AG04450 (cell line): ENCODE measurements at regions not wholly inside any gene's neighbourhood (a gene's known extent, or its start where the extent isn't known, plus 50 kb on each side); places are given as distances from the start of the nearest gene placed in this dataset.

Experiments used
- CTCF ChIA-PET: fragments of 300-600, 350-600 bp; formaldehyde crosslinking; extraction: SDS; loops from one replicate; lab custom pipeline; 2022; ENCODE audit warnings: antibody characterized with exemption, inconsistent platforms; lab: Charles Lee
- POLR2A ChIA-PET: fragments of 350-600 bp; formaldehyde crosslinking; extraction: SDS; loops from one replicate; lab custom pipeline; 2021; ENCODE audit warnings: antibody characterized with exemption, inconsistent platforms; lab: Yijun Ruan, JAX
- DNase-seq: peaks from one replicate; pipeline ENCODE4 v3.0.0-alpha.2; 2011; ENCODE audit warnings: low read depth, low spot score
- H3K27ac ChIP-seq: one replicate; pipeline ENCODE4 v1.5.1; 2012; ENCODE audit warnings: low read depth, low read length, control low read depth
- H3K27me3 ChIP-seq: one replicate; pipeline ENCODE4 v1.6.0; 2012; ENCODE audit warnings: low read length; ENCODE audit not compliant: control insufficient read depth, insufficient read depth
- H3K4me3 ChIP-seq: 2 replicates; pipeline ENCODE4 v1.5.1; 2011; ENCODE audit warnings: mild to moderate bottlenecking, low read depth, low read length, control low read depth
- H3K9me3 ChIP-seq: 2 replicates; pipeline ENCODE4 v1.5.1; 2012; ENCODE audit warnings: low read length; ENCODE audit not compliant: control insufficient read depth, insufficient read depth
- CTCF ChIP-seq: IDR thresholded peaks from 2 replicates; pipeline ENCODE4 v1.5.1; 2011; ENCODE audit warnings: low read depth, low read length, control low read depth, inconsistent platforms

DNA sequence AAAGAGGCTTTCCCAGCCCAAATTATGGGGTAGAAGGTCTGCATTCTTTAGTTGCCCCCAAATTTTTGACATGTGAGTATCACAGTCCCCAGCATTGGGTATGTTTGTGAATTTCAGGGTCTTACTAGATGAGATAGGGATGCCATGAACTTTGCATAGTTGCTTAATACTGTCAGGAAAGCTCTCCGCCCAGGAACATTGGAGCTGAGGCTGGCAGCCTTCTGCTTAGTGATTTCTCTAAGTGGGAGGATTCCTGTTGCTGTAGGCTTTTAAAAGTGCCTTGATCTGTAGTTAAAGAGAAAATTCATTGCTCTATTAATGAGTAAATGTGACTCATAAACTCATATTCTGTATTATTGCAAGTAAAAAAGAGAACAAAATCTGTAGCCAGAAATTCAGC, 206.9 kb downstream of the CAVIN4 start:
- ChIA-PET POLR2A (no interaction called here), CTCF (no interaction called here)
- no peak overlapping the region for H3K27ac ChIP-seq
- TF ChIP-seq CTCF = no peak
- H3K27me3 ChIP-seq = no peaks in the 10 kb centered on the region
- H3K9me3 ChIP-seq = 0 out of 2 replicates have a peak, but pooled peaks cover 4% of the 10 kb centered on the region
- no peak for DNase-seq
- no peak overlapping the region for H3K4me3 ChIP-seq

- H3K27ac ChIP-seq = no peak overlapping the region
- CTCF ChIA-PET = no interaction called here
- no peak for TF ChIP-seq CTCF
- no peak for DNase-seq
- peaks cover 4% of the 10 kb centered on the region; the same call in 1 of the 2 replicates for H3K9me3 ChIP-seq
- POLR2A ChIA-PET = no interaction called here
- no peaks in the 10 kb centered on the region for H3K27me3 ChIP-seq
- H3K4me3 ChIP-seq = no peak overlapping the region
Measured at GRCh38 chr9:100785946-100786345, 208.1 kb downstream of the CAVIN4 start.

DNA sequence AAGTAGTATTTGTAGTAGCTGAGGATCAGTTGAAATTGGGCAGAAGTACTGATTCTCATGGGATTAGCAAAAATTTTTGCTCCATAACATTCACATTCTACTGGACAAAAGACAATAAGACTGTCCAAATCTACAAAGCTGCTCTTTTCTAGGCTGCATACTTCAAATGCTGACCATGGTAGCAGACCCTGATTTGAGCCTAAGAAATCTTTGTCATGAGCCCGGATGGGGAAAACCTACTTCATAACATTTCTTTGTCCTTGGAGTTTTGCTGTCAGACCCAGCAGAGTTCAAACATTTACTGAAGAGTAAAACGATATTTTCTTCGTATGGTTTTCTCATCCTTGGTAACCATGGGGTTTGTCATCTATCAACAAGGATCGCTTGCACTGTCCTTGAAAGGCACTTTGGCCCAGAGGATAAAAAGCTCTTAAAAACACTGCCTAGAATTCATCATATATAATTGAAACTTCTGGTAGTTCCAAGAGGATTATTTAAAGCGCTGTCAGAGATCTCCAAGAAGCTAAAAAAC, 216.9 kb downstream of the CAVIN4 start:
- no peak overlapping the region for H3K27ac ChIP-seq
- ChIA-PET CTCF (no interaction called here), POLR2A (no interaction called here)
- DNase-seq = no peak
- no peaks in the 10 kb centered on the region for H3K27me3 ChIP-seq
- H3K4me3 ChIP-seq = no peak overlapping the region
- TF ChIP-seq CTCF = no peak
- H3K9me3 ChIP-seq = peaks cover 7% of the 10 kb centered on the region

GRCh38 chr9:100803956-100804355, 224.6 kb upstream of the PLPPR1 start:
- Histone ChIP-seq H3K27ac (no peak overlapping the region), H3K4me3 (no peak overlapping the region), H3K9me3 (peaks cover 3% of the 10 kb centered on the region; the same call in 1 of the 2 replicates), H3K27me3 (no peaks in the 10 kb centered on the region)
- POLR2A ChIA-PET = no interaction called here
- DNase-seq = no peak
- no peak for TF ChIP-seq CTCF
- CTCF ChIA-PET = no interaction called here

DNA sequence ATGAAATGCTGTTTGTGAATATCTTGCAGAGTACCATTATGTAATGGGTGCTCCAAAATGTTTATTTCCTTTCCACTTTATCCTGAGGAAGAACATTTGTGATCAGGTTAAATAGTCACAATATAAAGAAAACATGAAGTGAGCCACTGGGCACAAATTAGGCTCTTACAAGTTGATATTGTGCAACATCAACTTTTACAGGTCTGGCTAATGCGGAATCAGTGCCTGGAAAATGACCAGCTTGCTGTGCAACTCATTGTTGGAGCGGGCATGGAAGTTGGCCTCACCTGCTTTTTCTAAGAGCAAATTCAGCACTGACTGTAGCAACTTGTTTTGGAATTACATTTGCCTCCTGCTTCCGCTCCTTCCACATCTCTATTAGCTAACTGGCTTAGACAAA, 216.9 kb upstream of the PLPPR1 start:
- ChIA-PET POLR2A (no interaction called here), CTCF (no interaction called here)
- Histone ChIP-seq H3K4me3 (no peak overlapping the region), H3K9me3 (peaks cover 16% of the 10 kb centered on the region), H3K27ac (no peak overlapping the region), H3K27me3 (no peaks in the 10 kb centered on the region)
- no peak for TF ChIP-seq CTCF
- DNase-seq = no peak
